HG03575 (cell line): ENCODE measurements at regions not wholly inside any gene's neighbourhood (a gene's known extent, or its start where the extent isn't known, plus 50 kb on each side); places are given as distances from the start of the nearest gene placed in this dataset.

ENCODE experiments used
- ATAC-seq: cut with Tn5 transposase; IDR thresholded peaks from one replicate; pipeline ENCODE4 v1.9.1; 2021; ENCODE audit not compliant: unreplicated experiment, insufficient number of reproducible peaks, low FRiP score; ENCODE audit errors: extremely low read depth

DNA sequence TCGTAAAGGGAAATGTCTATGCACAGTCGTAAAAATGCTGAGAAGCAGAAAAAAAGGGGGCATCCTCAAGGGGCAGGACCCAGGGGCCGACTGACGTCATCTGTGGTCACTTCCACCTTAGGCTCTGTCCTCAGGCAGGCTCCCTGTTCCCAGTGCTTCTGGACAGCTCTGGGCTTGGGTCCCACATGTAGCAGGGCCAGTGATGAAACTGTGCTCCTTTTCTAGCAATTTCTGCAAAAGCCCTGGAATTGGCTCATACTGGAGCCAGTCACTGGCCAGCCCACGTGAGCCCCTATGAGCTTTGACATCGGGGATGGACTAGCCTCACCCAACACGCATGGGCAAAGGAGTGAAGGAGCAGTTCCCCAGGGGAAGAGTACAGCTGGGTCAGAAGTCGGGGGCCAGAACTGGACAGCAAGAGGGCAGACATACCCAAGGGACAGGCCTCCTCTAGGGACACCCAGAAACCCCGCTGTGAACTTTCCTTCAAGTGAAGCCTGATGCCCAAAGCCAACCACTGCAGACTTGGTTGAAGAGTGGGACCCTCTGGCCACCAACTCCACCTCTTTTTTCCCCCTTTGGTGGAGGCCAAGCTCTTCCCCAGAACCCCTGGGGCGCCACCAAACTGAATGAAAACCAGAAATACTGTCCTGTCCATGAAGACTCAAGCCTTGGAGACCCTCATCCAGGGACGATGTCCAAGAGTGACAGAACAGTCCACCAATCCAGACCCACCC lies 1349.0 kb downstream of the BRD1 start:
- no peak for ATAC-seq

DNA sequence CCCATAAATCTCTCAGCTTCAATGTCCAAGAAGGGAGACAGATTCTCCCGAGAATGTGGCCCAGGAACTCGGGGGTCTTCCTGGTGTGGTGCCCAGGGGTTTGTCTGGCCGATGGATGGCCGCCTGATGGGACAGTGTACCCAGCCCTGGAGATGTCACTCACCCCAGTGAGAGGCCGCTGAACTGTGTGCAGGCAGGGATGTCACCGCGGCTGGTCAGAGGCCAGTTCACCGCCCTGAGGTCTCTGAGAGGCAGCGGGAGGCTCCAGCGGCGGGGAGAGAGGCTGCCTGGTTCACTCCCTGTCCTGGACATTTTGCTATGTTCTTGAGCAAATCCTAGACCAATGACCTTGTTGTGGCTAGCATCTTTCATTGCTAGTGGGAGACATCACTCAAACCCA lies 1349.5 kb downstream of the BRD1 start:
- ATAC-seq, result no peak

DNA sequence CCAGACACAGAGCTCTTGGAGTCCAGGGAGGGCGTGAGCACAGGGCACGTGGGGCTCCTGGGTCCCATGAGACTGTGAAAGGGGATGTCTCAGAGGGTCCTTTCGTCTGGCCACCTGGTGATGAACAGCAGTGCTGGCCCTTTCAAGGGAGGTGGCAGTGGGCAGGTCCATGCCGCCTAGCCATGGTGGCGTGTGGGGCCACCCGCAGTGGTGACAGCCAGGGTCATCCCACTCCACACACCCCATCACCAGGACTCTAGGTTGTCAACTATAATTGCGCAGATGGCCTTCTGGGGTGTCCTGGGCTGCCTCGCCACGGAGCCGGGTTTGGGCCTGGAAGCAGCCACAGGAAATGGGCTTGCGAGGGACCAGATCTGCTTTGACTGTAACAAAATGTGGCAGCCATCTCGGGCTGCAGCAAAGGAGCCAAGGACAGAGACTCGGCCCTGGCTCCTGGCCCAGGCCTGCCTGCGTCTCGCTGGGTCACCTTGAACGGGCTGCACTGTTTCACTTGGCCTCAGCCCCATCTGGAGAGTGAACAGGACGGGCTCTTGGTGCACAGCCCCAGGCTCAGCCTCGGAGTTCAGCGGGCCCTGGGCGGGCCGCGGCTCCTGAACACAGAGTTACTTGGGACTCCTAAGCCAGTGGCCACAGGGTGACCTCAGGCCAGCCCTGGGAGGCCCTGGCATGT lies 1350.5 kb downstream of the BRD1 start:
- no peak for ATAC-seq

DNA sequence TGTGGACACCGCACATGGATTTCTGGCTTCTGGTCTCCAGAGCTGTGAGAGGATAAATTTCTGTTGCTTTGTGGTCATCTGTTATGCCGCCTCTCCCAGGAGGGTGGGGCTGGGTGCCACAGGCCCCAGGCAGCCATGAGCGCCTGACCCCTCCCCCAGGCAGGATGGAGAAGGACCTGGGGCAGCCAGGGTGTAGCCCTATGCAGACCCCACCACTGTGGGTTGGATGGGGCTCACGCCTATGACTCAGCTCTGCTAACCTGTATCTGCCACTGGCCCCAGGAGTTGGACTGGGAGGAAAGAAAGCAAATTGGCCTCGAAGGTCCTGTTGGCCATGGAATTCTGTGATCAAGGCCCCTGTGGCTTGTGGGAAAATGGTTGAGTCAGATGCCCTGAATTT lies 1351.1 kb downstream of the BRD1 start:
- no peak for ATAC-seq

DNA sequence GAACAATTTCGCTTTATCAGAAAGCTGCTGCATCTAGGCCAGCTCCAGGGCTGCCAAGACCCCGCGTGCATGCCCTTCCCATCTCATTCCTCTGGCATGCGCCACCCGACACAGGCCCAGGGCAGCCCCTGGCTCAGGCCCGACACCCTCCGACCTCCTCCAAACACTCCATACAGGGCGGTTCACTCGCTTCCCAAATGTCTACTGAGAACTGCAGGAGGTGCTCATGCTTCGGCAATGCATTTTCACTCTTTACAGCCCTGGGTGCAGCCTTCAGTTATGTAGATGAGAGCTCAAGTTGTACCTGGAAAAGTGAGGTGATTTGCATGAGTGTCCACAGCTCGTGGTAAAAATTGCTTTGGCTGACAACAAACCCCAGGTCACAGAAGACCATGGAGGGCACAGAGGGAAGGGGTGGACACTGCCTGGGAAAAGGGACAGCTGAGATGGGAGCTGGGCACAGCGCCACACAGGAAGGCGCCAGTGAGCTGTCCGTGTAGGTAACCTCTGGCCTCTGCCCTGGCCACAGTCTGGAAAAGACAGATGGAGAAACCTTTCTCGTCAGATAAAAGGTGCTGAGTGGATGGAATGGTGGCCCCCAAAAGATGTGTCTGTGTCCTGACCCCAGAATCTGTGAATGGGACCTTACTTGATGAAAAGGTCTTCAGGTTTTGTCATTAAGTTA lies 1351.9 kb downstream of the BRD1 start:
- ATAC-seq, result no peak

DNA sequence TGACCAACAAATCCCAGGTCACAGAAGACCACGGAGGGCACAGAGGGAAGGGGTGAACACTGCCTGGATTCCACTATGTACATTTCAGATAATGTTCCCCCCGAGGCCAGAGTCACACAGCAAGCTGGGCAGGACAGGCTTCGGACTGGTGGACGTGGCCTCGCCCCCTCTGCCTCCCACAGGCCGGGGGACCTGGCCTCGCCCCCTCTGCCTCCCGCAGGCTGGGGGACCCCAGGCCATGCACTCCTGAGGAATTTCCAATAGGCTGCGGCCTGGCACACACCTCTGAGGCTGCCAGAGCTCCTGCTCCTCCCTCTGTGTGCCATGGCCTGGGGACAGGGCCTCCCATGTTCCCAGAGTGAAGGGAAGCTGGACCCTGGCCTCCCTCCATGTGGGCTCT lies 1352.8 kb downstream of the BRD1 start:
- ATAC-seq, result no peak

DNA sequence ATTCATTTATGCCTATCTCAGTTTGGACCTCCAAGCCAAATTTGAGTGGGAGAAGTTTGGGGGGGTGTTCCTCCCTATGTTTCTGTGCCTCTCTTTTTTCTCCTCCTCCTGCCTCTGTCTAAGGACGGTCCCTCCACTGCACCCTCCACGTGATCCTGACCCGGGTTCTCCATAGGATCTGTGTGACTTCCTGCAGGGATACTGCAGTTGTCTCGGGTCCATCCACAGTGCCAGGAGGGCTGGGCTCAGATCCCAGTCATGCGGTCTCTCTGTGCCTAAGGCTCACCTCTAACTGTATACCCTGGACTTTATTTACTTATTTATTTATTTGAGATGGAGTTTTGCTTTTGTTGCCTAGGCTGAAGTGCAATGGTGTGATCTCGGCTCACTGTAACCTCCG lies 1354.5 kb downstream of the BRD1 start:
- no peak for ATAC-seq

DNA sequence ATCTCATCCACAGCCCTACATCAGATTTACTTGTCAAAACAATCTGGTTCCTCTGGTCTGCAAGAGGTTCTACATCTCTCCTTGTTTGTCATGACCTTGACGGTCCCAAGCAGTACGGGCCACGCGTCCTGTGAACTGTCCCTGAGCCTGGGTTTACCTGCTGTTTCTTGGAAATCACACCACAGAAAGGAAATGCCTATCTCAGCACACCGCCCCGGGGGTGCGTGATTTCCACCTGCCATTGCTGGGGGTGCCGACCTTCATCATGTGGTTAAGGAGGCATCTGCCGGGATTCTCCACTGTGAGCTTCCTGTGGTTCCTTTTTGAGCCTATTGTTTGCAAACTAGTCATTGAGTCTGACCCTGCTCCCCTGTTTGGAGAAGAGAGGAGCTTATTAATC lies 1363.4 kb downstream of the BRD1 start:
- no peak for ATAC-seq

DNA sequence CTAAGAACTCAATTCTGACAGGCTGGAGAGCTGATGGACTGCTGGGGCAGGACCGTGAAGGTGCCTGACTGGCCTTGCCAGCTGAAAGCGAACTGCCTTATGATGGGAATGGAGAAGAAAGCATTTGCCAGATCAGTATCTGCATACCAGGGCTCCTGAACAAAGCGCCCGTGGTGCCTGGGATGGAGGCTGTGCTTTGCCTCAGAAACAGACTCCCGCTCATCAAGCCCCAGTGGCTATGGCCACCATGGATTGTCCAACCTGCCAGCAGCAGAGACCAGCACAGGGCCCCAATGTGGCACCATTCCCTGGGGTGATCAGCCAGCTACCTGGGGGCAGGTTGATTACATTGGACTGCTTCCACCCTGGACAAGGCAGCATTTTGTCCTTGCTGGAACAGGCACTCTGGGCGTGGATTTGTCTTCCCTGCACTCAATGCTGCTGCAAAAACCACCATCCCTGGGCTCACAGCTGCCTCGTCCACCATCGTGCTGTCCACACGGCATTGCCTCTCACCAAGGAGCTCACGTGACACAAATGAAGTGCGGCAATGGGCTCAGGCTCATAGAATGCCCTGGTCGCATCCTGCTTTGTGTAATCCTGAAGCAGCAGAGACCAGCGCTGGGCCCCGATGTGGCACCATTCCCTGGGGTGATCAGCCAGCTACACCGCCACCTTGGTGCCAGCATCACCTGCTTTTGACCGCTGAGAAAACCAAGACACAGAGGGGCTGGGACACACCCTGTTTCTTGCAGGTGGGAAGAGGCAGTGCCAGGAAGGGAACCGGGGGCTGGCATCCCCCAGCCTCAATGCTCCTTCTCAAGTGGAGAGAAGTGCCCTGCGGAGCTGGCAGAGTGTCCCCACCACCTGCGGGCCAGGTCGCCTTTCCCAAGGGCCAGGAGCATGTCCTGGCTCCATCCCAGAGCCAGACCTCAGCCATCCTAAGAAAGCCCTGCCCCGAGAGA lies 1367.5 kb downstream of the BRD1 start:
- ATAC-seq, result no peak

DNA sequence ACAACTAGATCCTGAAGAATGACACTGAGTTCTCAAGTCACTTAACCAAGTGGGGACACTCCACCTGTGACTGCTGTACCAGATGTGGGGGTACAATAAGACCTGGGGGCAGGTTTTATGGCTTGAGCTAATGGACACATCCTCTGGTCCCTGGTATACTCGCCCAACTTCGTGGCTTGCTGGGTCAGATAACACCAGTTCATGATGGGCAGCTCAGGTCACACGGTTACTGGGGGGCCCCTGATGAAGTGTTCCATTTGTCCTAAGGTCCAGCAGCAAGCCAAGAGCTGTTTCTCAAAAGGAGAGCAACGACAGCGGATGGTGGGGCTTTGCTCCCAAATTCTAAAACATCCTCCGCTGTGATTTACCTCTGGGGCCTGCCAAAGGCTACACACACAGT lies 1368.4 kb downstream of the BRD1 start:
- no peak for ATAC-seq

DNA sequence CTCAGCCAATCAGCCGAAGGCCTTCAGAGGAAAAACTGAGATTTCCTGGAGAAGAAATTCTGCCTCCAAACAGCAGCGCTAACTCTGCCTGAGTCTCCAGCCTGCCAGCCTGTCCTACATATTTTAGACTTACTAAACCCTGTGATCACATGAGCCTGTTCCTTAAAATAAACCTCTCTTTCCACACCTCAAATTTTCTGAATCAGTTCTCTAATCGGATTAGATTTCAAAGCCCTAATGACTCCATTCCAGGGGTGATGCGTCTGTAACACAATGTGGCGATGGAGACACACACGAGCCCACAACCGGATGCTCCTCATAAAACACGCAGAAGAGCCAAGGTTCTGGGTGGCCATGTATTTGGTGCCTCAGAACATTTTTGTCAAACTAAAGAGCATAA lies 1371.2 kb downstream of the BRD1 start:
- no peak for ATAC-seq

DNA sequence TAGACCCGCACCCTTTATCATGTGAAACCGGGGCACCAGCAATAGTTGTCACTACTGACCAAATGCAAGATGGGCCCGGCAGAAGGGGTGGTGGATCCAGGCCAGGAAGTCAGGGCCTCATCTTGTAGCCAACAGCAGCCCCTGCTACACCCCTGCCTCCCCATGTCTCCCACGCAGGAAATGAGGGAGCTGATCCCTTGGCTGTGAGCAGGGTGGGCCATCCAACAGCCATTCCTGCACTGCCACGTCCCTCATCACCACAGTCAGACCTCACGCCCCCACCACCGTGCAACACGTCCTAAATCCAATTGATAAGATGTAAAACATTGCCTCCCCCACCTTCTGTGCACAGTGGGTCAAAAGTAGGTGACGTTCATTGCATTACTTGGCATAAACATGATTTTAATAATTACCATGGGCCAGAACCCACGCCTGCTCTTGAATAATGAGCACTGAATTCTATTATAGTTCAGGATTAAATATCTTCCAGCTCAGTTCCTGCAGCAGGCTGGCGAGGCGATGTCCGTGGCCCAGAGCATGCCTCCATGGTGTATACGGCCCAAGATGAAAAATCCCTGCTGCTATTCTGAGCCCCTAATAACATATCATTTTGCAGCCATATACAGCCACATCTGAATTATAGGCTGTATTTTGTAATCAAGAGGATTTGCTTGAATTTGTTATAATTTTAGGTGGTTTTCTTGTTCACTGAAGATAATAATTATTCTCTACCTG lies 1373.8 kb downstream of the BRD1 start:
- ATAC-seq, result no peak

DNA sequence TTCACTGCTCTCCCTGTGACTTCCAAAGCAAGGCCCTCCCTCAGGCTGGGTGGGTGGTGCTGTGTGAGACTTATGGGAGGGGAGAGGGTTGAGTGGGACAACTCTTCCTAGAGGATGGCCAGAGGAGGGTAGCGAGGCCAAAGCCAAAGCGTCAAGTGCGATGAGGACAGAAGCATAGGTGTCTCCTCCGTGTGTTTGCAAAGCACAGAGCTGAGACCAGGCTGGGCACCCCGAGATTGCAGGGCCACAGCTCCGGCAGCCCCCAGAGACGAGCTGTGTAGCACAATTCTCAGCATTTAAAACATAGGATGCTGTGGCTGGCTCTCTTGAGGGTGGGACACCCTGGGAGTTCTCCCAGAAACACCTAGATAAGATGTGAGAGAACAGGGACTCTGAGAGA lies 1374.5 kb downstream of the BRD1 start:
- ATAC-seq, result no peak

DNA sequence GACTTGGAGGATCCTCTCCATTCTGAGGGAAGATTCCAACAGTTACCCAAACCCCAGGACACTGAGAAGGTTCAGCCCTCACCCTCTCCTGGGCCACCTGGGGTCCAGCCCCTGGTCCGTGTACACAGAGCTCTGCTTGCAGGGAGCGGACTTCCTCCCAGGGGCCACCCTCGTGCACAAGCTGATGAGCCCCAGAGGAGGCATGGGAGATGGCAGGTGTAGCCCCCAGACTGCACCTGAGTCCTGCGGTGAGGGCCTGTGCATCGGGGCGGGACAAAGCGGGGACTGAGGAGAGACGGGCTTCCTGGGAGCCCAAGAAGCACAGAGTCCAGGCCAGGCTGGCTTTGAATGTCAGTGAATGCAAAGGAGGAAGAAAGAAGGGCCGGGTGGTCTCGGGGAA lies 1374.9 kb downstream of the BRD1 start:
- ATAC-seq, result no peak

DNA sequence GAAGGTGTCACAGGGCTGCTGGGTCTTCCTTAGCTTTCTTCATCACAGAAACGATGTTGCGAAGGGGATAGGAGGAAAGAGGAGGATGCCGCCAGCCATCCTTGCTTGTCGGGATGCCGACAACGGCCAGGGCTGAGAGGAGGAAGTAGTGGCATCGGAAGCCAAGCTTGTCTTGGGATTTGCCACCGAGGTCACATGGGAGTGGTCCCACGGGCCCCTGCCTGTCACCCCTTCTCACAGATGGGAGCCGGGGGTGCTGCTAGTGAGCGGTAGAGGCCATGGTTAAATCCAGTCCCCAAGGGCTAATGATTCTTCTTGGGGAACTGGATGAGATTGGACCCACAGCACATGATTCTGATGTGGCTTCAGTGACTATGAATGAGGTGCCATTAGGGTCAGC lies 1375.8 kb downstream of the BRD1 start:
- ATAC-seq, result no peak

DNA sequence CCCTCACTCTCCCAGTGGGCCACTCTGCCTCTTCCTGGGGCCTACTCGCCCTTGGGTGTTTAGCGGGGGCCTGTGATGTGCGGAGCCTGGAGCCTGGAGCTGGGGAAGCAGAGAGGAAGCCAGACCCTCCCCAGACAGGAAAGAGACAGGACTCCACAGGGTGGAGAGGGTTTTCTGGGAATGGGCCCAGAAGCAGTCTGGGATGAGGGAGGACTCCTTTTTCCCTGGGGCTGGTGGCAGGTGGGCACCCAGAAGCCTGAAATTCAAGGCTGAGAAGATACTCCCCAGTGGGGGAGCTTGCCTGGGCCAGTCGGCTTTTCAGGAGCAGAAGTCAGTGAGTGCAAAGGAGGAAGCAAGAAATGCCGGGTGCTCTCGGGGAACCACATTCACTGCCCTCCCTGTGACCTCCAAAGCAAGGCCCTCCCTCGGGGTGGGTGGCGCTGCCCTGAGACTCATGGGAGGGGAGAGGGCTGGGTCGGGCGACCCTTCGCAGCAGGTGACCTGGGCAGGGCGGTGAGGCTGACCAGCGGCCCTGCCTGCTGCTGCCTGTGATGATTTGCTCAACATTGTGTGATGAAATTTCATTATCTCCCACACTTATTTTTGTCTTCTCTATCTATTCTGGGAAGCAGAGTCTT lies 1377.4 kb downstream of the BRD1 start:
- ATAC-seq, result no peak

DNA sequence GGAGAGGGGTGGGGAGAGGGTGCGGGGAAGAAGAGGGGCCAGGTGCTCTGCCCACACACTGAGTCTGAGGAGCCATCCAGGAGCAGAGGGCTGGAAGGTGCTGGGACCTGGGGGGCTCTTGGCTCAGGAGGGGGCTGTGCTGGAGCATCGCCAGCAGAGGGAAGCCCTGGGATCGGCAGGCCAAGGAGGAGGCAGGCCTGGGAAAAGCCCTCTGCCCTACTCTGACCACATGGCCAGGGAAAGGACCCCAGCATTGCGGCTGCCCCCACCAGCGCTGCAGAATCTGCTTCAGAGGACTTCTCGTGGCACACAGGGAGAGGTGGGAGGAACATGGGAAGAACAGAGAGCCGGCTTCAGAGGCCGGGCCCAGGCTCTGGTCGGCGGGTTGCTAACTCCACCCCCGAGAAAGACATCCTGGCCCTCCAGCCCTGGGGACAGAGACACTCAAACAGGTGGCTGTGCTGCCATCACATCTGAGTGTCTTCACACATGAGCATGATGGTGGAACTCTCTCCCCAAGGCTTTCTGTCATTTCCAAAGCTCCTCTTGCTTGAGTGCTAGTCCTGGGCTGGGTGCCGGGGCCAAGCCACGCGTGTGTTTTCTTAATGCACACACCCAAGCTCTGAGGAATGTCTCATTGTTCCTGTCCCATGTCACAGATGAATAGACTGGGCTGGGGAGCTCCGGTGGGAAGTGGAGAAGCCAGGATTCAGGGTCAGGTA lies 1378.0 kb downstream of the BRD1 start:
- no peak for ATAC-seq

DNA sequence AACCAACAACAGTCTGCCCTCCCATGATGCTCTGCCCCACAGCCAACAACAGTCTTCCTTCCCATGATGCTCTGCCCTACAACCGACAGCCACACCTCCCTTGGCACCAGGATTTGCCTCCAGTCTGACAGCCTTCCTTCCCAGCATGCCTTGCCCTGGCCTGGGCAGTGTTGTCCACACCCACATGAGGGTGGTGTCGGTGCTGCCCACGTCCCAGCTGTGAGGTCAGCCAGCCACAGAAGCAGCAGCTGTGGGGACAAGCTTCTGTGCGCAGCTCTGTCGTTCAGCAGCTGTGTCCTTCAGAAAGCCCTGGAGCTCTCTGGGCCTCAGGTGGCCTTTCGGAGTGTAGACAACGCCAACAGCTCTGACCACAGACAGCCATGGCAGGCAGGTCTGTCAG lies 1378.9 kb downstream of the BRD1 start:
- ATAC-seq, result no peak
